ENCODE measurements at regions not wholly inside any gene's neighbourhood (a gene's known extent, or its start where the extent isn't known, plus 50 kb on each side); places are given as distances from the start of the nearest gene placed in this dataset.

DNA sequence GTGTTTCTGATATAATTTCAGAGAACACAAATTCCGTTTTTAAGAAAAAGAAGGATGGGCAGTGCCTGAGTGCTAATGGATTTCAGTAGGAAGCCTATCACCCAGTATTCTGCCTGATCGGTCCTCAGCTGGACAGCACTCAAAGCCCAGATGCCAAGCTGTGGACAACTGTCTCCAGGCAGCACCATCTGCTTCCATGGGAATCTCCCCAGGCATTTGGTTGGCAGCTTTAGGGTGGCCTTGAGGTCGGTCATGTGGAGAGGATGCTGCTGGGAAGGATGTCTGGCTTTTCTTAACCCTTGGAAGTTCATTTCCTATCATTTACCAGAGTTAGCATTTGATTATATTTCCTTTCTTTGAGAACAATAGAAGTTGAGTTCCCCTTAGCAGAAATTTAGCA lies 311.7 kb downstream of the TBC1D4 start:
- Histone ChIP-seq H4K8ac (ENCODE audit: extremely low read depth, insufficient read depth, low read length) (no peak overlapping the region), H3K18ac (ENCODE audit: extremely low read depth, low read length) (no peak overlapping the region), H2BK5ac (ENCODE audit: low read depth, low read length) (no peak overlapping the region), H3K4me3 (ENCODE audit: extremely low read depth in 1 of 4, insufficient read depth in 2 of 4, low read depth in 3 of 4, low read length in 4 of 4) (no peak overlapping the region), H4K5ac (ENCODE audit: insufficient read length, low read depth, low read length) (no peak overlapping the region), H4K20me1 (replicated peaks in 1 of 2; ENCODE audit: control insufficient read depth in 1 of 2, insufficient read depth in 2 of 2, low read length in 2 of 2) (no peaks in the 10 kb centered on the region), H3K4me1 (replicated peaks in 1 of 4; ENCODE audit: control insufficient read depth in 3 of 4, insufficient read depth in 4 of 4, low read length in 3 of 4) (no peaks in the 10 kb centered on the region), H3K4ac (replicated peaks; ENCODE audit: insufficient read length, low read depth, low read length) (no peak overlapping the region), H2BK12ac (ENCODE audit: low read depth, low read length) (no peak overlapping the region), H3K56ac (replicated peaks; ENCODE audit: insufficient read length, low read depth, low read length) (no peak overlapping the region), H3K23ac (ENCODE audit: insufficient read length) (no peak overlapping the region), H3K23me2 (ENCODE audit: low read depth, low read length) (0 out of 2 replicates have a peak, but pooled peaks cover 3% of the 10 kb centered on the region), H3K4me2 (ENCODE audit: insufficient read depth in 1 of 2, low read depth in 2 of 2, low read length in 2 of 2) (no peak overlapping the region), H3K14ac (ENCODE audit: insufficient read length) (no peak overlapping the region), H3K79me1 (ENCODE audit: low read depth, low read length) (no peaks in the 10 kb centered on the region), H3K36me3 (ENCODE audit: control insufficient read depth in 2 of 4, insufficient read depth in 4 of 4, low read length in 3 of 4) (no peaks in the 10 kb centered on the region), H2BK15ac (ENCODE audit: low read length) (no peak overlapping the region), H3K9ac (replicated peaks in 1 of 4; ENCODE audit: extremely low read depth in 1 of 4, low read depth in 3 of 4, low read length in 3 of 4) (no peak overlapping the region), H4K91ac (replicated peaks; ENCODE audit: insufficient read length, low read length) (no peak overlapping the region), H2BK20ac (ENCODE audit: low read length) (no peak overlapping the region), H2BK120ac (replicated peaks; ENCODE audit: low read depth, low read length) (no peak overlapping the region), H3K27me3 (replicated peaks in 1 of 4; ENCODE audit: control insufficient read depth in 3 of 4, extremely low read depth in 1 of 4, insufficient read depth in 3 of 4, low read length in 3 of 4) (no peaks in the 10 kb centered on the region), H2AFZ (ENCODE audit: low read length) (no peak overlapping the region), H3K27ac (ENCODE audit: low read depth, low read length) (no peak overlapping the region), H3K79me2 (ENCODE audit: control insufficient read depth in 1 of 2, insufficient read depth in 2 of 2, low read length in 2 of 2) (no peaks in the 10 kb centered on the region), H3K9me3 (ENCODE audit: insufficient read depth in 2 of 2, low read depth in 1 of 2, low read length in 1 of 2) (no peaks in the 10 kb centered on the region), H2AK5ac (ENCODE audit: low read depth, low read length) (no peak overlapping the region)
- POLR2A ChIA-PET (ENCODE audit: partially characterized antibody), result no interaction called here
- no peak for DNase-seq (ENCODE audit: low read depth in 1 of 2, low spot score in 2 of 2)
- 93% methylated on average over 3 of the region's 3 CpGs; no CpG with 5 or more reads in 1 of the 2 experiments for WGBS, 2 experiments (ENCODE audit: extremely low coverage in 1 of 2, insufficient coverage in 1 of 2, insufficient read length in 1 of 2, insufficient replicate concordance in 2 of 2, low coverage in 1 of 2, low lambda C conversion rate in 2 of 2, missing lambda C conversion rate in 1 of 2)
- CTCF ChIA-PET (ENCODE audit: partially characterized antibody), result no interaction called here
- no peak for FAIRE-seq
- TF ChIP-seq SP2 (IDR thresholded peaks at IDR 0.05; ENCODE audit: low read length) (no peak), TAF7 (optimal IDR thresholded peaks at IDR 0.05; ENCODE audit: borderline replicate concordance, low read depth, low read length) (no peak), GABPA (IDR thresholded peaks at IDR 0.05; ENCODE audit: borderline replicate concordance, insufficient read depth, low read length) (no peak), SP1 (IDR thresholded peaks at IDR 0.05; ENCODE audit: low read depth, low read length) (no peak), KDM1A (IDR thresholded peaks at IDR 0.05; ENCODE audit: borderline replicate concordance, low read length) (no peak), KDM4A (IDR thresholded peaks at IDR 0.05; ENCODE audit: low read depth, low read length, severe bottlenecking) (no peak), BRCA1 (IDR thresholded peaks at IDR 0.05; ENCODE audit: low read depth, low read length) (no peak), TEAD4 (IDR thresholded peaks at IDR 0.05; ENCODE audit: low read depth, low read length) (no peak), GTF2F1 (IDR thresholded peaks at IDR 0.05; ENCODE audit: borderline replicate concordance, low read depth, low read length) (no peak), RBBP5 (IDR thresholded peaks at IDR 0.05; ENCODE audit: borderline replicate concordance, low read depth, low read length) (no peak), TBP (IDR thresholded peaks at IDR 0.05; ENCODE audit: low read depth, low read length) (no peak), POLR2AphosphoS5 (IDR thresholded peaks at IDR 0.05; ENCODE audit: low read depth, low read length) (no peak), SRF (IDR thresholded peaks at IDR 0.05; ENCODE audit: low read depth, low read length) (no peak), BACH1 (IDR thresholded peaks at IDR 0.05; ENCODE audit: low read length) (no peak), HDAC2 (IDR thresholded peaks at IDR 0.05; ENCODE audit: borderline replicate concordance in 1 of 2, low read depth in 2 of 2, low read length in 2 of 2) (no peak), NRF1 (IDR thresholded peaks at IDR 0.05; ENCODE audit: low read depth, low read length) (no peak)
